Bone marrow (tissue), 2 donors: ENCODE measurements at regions not wholly inside any gene's neighbourhood (a gene's known extent, or its start where the extent isn't known, plus 50 kb on each side); places are given as distances from the start of the nearest gene placed in this dataset.
A peak's percentile ranks its signal among the peaks of the same experiment; 100 is the strongest.
"Not testable (repeated sequence)": the region's sequence is repeated elsewhere in the genome, so short reads cannot be mapped to it uniquely, and the experiment has no call there.

Experiments used
- DNase-seq, 2 donors: peaks; one replicate each; lab custom pipeline; 2025; lab: John Stamatoyannopoulos, UW

DNA sequence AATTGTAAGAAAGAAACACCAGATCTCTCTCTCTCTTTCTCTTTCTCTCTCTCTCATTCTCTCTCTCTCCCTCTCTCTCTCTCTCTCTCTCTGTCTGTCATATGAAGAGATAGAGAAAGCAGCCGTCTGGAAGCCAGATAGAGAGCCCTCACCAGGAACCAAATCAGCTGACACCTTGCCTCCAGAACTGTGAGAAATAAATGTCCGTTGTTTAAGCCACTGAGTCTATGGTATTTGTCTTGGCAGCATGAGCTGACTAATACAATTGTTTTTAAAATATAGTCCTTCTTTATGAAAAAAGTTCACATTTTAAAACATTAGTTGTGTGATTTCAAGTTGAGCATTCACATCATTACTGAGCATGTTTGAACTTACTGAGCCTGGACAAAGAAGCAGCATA, 275.6 kb downstream of the CETN3 start:
- no peak for DNase-seq

DNA sequence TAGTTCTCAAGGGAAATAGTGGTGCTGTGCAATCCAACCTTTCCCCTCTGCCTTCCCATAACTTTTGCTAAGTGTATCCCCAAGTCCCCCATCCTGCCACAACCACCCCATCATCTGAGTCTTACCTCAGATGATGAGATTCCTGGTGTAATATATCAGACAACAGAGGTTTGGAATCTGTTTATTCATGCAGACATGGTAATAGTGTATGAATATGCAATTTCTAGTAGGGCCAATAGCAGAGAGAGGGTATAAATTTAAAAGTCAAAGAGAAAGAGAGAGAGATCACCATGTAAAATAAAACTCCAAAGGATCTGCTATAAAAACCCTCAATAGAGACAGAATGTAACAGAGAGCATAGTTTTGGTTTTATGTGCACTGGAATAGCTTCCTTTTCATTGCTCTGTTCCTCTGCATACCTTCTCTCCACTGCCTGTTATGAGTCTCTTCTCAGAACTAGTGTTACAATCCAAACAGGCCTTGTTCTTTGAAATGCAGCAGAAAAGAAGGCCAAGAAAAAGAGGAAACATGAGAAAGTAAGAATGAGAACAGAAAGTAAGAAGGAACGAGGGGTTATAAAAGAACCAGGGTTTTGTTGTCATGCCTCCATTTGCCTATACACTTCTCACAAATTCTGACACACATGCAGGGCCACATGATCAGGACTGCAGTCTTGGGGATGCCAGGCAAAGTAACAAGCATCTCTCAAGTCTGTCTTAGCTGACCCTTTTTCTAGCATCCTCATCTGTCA, 278.0 kb downstream of the CETN3 start:
- peak in 1 of 2 donors; percentile 46 for DNase-seq

DNA sequence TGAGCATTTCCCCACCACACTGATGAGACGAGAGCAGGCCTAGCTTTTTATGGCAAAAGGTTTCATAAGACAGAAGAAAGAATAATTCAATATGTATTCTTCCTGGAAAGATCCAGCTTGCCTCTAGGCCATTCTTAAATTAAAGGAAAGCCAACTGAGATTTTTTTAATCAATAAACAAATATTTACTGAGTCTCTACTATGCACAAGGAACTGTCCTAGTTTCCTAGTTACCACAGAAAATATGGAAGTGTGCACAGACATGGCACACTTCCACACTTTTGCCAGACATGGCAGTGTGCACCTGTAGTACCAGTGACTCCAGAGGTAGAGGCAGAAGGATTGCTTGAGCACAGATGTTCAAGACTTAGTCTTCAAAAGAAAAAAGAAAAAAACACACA, 281.0 kb downstream of the CETN3 start:
- no peak for DNase-seq

DNA sequence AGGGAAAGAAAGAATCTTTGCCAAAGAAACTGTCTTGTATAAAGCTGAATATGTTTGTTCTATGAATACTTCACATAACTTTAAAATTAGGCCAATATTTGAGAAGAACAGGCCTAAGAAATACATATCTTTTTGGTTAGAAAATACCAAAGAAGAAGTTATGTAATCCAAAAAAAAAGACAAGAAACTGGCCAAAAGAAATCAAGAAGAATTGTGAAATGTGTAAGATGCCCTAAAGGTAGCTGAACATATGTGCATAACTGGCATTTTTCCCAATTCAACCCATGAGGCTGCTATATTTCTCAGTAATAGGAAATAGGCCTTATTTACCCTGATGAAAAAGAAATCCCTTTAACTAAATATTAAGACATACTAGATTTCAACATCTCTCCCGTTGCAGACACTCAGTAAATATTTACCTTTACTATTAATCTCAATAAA, 290.0 kb downstream of the CETN3 start:
- no peak for DNase-seq

DNA sequence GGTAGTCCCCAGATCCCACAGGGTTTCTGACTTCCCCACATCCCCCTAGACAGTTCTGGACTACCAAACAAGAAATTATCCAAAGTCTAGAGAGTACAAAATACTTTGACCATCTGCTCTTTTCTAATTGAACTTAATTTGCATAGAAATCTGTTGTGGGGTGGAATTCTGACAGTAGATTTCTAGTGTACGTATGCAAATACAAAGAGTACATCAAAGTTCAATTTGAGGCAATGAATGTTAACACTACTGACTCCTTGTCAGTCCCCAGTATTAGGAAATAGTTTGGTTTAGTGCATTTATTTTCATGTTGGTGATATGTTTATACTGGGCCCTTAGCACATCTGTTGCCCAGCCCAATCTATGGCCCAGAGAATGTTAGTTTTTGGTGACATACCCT, 292.6 kb downstream of the CETN3 start:
- DNase-seq, result no peak

DNA sequence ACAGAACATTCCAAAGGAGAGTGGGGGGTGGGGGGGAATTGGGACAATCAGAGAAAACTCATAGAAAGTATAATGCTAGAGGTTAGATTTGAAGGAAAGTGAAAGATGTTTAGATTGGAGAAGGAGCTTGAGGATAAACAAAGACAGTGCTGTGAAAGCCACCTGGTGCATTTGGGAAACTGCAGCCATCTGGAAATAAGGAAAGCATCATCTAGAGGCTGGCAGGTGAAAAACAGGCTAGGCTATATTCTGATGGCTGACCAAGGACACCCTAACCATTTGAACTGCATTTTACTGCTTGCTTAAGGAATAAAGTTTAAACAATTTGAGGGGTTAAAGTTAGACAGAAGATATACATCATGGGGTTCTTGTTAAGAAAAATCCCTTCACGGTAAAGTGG, 296.4 kb downstream of the CETN3 start:
- no peak for DNase-seq

DNA sequence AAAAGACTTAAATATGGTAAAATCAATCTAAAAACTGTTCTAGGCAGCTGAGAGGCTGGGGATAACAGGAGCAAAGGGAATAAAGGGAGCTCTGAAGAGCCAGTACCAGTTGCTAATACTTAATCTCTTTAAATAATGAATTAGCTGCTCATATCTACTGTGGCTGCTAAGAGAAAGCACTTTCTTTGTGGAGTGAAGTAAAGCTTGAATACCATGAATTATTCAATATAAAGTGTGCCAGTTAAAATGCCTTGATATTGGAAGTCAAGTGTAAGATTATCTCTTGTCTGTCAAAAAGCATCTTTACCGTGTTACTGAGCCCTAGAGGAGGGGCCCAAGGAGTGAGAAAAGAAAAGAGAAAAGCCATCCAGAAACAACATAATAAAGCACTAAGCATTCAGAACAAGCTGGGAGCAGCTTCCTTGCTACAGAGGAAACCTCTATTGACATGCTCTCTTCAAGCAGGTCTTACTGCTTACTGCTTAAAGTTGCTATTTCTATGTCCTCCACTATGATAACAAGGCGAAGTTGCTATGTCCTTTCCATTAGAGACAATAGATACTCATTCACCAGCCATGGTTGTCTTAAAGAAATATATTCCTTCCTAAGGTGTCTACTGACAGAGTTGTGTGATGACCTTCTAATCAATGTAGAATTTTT, 297.4 kb downstream of the CETN3 start:
- DNase-seq, result no peak

DNA sequence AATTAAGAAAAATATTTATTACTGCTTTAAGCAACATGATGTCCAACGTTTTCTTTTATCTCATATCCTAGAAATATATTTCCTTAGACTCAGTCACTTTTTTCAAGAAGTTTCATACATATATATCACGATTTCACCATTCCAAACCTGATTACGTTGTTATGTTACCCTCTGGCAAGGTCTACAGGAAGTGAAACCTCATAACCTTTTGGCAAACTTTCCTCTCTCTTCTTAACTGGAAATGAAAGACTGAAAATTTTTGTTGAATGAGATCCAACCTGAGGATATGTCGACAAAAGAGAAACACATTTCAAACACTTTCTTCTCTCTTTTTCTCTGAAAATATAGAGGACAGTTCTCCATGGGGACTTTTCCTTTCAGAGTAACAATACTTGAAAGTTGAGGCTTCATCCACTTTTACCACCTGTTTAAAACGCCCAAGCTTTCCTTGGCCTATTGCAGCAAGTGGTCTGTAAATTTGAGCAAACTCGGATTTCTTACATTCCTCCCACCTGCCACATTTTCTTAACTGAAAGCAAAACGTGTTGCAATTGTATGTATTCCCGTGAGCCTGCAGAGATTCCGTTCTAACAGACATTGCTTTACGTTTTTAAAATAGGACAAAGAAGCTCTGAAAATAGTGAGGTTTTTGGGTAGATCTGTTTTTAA, 298.1 kb downstream of the CETN3 start:
- DNase-seq, result no peak

- no peak for DNase-seq
These were observed 300.3 kb downstream of the CETN3 start for GRCh38 chr5:90109285-90109684.

- no peak for DNase-seq
These were observed 310.5 kb downstream of the CETN3 start for GRCh38 chr5:90099099-90099498.

DNA sequence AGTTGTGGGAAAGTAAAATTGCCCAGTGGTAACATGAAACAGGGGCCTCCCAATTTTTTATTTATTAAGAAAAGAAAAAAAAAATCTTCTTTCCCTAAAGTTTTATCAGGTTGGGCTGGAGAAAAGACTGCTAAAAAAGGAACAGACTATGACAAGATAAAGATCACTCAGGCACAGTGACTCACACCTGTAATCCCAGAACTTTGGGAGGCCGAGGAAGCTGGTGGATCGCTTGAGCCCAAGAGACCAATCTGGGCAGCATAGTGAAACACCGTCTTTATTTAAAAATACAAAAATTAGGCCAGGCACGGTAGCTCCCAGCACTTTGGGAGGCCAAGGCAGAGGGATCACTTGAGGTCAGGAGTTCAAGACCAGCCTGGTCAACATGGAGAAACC, 312.5 kb downstream of the CETN3 start:
- no peak for DNase-seq

GRCh38 chr5:90096415-90097081, 313.0 kb downstream of the CETN3 start:
- peak in 1 of 2 donors; percentile 3 for DNase-seq

DNA sequence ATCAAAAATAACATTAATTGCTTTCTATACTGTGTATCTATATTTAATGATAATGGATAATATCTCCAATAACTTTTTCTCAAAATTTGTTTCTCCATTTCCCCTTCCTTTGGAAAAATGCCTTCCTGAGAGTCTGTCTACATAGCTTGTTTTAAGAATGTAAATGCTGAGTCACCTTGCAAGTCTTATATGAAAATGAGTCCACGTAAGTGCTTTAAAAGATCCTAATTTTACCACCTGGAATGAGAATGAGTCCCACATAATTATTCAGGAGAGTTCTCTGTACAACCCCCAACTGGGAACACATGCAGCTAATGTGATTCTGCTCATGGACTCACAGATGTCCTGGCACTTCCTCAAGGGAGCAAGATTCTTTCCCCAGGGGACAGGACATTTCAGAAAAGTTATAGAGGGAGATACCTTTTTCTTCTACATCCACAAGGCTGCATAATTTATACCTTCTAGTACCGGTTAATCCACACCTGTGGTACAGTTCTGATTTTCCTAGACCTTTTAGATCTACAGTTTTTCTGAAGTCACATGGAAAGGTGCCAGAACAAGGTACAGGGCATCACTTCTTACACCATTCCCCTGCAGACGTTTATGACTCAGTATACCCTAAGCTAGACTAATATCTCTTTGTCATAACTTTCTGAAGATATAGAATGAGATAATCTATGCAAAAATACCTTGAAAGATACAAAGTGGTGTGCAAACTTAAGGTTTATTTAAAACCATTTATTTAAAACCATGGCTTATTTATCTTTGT, 314.1 kb downstream of the CETN3 start:
- DNase-seq, result no peak

DNA sequence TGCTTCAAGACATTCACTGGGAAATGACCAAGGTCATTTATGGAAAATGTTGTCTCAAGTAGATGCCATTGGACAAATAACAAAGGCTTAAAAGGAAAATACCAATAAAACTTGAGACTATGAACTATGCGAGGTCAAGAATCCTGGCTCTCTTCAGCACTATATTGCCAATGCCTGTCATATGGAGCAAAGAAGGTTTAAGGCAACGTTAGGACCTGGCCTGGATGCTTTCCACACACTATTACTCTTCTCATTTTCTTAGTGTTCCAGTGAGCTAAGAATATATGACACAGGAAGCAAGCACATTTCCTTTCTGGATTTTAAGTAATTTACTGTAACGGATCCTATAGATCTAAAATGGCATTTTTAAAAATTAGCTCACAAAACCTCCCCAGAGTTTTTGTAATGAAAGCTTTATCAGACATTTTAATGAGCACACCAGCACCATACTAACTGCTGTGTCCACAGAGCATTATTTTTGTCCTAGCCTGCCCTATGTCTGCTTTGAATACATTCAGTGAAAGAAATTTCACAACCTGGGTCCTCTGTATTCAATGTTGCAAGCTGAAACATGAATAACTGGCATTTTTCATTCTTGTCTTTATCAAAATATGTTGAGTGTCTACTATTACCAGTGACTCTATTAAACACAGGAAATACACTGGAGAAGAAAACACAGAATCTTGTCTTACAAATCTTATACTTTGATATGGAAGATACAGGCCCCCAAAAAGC, 315.6 kb downstream of the CETN3 start:
- peak in 1 of 2 donors; percentile 13 for DNase-seq

GRCh38 chr5:90092734-90093133, 316.8 kb downstream of the CETN3 start:
- DNase-seq, result no peak

- DNase-seq, result no peak
These were observed 325.2 kb downstream of the CETN3 start for GRCh38 chr5:90084342-90084741.

DNA sequence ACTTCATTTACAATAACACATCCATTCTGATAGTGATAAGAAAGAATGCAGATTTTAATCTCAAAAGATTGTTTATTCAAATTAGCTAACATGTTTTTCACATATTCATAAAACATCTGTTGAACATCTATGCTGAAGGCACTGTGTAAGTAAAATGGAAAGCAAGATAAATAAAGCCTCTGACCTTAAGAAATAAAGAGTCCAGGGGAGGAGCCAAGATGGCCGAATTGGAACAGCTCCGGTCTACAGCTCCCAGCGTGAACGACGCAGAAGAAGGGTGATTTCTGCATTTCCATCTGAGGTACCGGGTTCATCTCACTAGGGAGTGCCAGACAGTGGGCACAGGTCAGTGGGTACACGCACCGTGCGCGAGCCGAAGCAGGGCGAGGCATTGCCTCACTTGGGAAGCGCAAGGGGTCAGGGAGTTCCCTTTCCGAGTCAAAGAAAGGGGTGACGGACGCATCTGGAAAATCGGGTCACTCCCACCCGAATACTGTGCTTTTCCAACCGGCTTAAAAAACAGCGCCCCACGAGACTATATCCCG, 336.5 kb downstream of the CETN3 start:
- DNase-seq, result not testable (repeated sequence)

DNA sequence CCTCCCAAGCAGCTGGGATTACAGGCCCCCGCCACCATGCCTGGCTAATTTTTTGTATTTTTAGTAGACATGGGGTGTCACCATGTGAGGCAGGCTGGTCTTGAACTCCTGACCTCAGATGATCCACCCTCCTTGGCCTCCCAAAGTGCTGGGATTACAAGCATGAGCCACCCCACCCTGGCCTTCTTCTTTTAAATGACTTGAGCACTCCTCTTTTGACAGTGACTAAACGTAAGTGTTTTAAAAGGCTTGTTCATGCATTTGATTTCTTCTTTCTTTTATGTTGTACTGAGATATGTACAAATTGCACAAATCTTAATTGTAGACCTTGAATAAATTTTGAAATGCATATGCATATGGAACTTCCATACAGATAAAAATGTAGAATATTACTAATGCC, 337.9 kb downstream of the CETN3 start:
- no peak for DNase-seq

DNA sequence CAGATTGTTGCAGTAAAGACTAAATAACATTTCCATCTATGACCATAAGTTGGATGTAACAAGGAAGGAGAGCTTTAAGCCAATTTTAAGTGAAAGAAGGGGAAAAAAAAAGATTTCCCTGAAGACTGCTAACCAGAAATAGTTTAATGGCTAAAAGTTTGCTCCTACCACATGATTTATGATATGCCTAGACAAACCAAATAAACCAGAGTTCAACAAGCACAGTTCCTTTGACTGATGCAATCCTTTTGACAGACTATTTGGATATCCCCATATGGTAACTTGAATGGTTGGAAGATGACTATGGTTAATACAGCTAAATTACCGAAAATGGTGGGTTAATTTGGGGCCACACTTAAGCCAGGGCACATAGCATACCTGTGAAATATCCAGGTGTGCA, 338.5 kb downstream of the CETN3 start:
- DNase-seq, result no peak

DNA sequence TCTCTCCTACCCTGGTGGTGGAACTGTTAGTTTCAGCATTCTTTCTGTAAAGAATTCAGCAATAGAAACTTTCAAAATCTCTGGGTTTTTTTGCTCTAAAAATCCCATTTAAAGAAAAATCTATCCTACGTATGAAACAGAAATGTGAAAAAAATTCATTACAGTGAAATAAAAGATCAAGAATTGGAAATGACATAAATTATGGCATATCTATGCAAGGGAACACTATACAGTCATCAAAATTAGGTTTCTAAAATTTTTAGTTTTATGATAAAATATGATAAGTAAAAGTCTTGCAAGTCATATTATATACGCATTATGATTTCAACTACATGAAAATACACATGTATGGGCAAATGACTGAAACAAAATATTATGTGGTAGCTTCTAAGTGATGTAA, 342.6 kb downstream of the CETN3 start:
- DNase-seq, result no peak
